DOHH2 (cell line): ENCODE measurements at regions not wholly inside any gene's neighbourhood (a gene's known extent, or its start where the extent isn't known, plus 50 kb on each side); places are given as distances from the start of the nearest gene placed in this dataset.

Experiments used
- H3F3A ChIP-seq: fragments of 200-600 bp; sonication (generic), shearing (Covaris generic); 2 replicates; pipeline ENCODE4 v1.6.0; 2016; ENCODE audit warnings: antibody characterized with exemption, mild to moderate bottlenecking; ENCODE audit not compliant: control insufficient read depth, insufficient read depth
- H3K27ac ChIP-seq: fragments of 200-600 bp; sonication (generic); 2 replicates; pipeline ENCODE4 v1.5.1; 2014; ENCODE audit warnings: low read depth, mild to moderate bottlenecking, low read length, moderate library complexity
- H3K27me3 ChIP-seq: fragments of 200-600 bp; sonication (generic); 2 replicates; pipeline ENCODE4 v1.6.1; 2014; ENCODE audit warnings: mild to moderate bottlenecking, low read length, mixed read lengths; ENCODE audit not compliant: control insufficient read depth
- H3K36me3 ChIP-seq: fragments of 200-600 bp; sonication (generic); 2 replicates; pipeline ENCODE4 v1.6.1; 2014; ENCODE audit warnings: mild to moderate bottlenecking, low read length, moderate library complexity, mixed read lengths; ENCODE audit not compliant: control insufficient read depth
- H3K4me1 ChIP-seq: fragments of 200-600 bp; sonication (generic); 2 replicates; pipeline ENCODE4 v1.6.1; 2014; ENCODE audit warnings: mild to moderate bottlenecking, low read length, mixed read lengths; ENCODE audit not compliant: control insufficient read depth
- H3K4me2 ChIP-seq: fragments of 200-600 bp; sonication (generic); 2 replicates; pipeline ENCODE4 v1.6.0; 2014; ENCODE audit warnings: mild to moderate bottlenecking, low read length, moderate library complexity
- H3K4me3 ChIP-seq: fragments of 200-600 bp; sonication (generic); 2 replicates; pipeline ENCODE4 v1.5.1; 2014; ENCODE audit warnings: mild to moderate bottlenecking, low read length, mixed read lengths
- H3K79me2 ChIP-seq: fragments of 200-600 bp; sonication (generic); 2 replicates; pipeline ENCODE4 v1.6.1; 2014; ENCODE audit warnings: mild to moderate bottlenecking, low read length, mixed read lengths; ENCODE audit not compliant: control insufficient read depth
- H3K9me2 ChIP-seq: fragments of 200-600 bp; sonication (generic); replicated peaks from 2 replicates; pipeline ENCODE4 v1.6.1; 2014; ENCODE audit warnings: mild to moderate bottlenecking, low read length, mixed read lengths; ENCODE audit not compliant: control insufficient read depth
- H3K9me3 ChIP-seq: fragments of 200-600 bp; sonication (generic); 2 replicates; pipeline ENCODE4 v1.6.1; 2014; ENCODE audit warnings: antibody characterized with exemption, low read length, mixed read lengths; ENCODE audit not compliant: control insufficient read depth, insufficient read depth
- H4K20me1 ChIP-seq: fragments of 200-600 bp; sonication (generic); 2 replicates; pipeline ENCODE4 v1.6.0; 2014; ENCODE audit warnings: low read depth, mild to moderate bottlenecking, antibody characterized with exemption, low read length, moderate library complexity; ENCODE audit not compliant: control insufficient read depth, insufficient read depth
- CTCF ChIP-seq: fragments of 200-600 bp; sonication (generic); IDR thresholded peaks from one replicate; pipeline ENCODE4 v1.5.1; 2014; ENCODE audit warnings: antibody characterized with exemption, mild to moderate bottlenecking, low read depth, low read length; ENCODE audit not compliant: poor library complexity, severe bottlenecking
- EZH2phosphoT487 ChIP-seq: fragments of 200-600 bp; sonication (generic); IDR thresholded peaks from 2 replicates; pipeline ENCODE4 v1.6.1; 2017; ENCODE audit warnings: borderline replicate concordance, mild to moderate bottlenecking, antibody characterized with exemption, low read length, moderate library complexity, mixed read lengths

DNA sequence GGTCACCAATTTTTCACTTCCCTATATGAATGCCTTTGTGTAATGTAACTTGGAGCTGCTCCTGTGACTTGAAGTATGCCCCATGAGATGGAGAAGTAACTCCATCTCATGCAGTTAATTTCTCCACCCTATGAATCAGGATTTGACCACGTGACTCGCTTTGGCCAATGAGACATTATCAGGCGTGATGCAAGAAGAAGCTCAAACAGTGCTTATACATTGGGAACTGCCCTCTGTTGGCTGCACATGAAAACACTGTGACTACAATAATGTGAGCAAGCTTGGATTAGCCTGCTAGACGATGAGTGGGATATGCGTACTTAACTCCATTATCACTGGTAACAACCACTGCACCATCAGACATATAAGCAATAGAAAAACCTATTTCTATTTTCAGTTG is 684.4 kb downstream of the PLA2G4A start:
- H3K9me3 ChIP-seq, result no peaks in the 10 kb centered on the region
- no peak overlapping the region for H3K27ac ChIP-seq
- H3K4me2 ChIP-seq, result no peak overlapping the region
- H3K4me1 ChIP-seq, result no peaks in the 10 kb centered on the region
- H3F3A ChIP-seq, result no peaks in the 10 kb centered on the region
- no peaks in the 10 kb centered on the region; the same call in 1 of the 2 replicates for H3K9me2 ChIP-seq
- no peaks in the 10 kb centered on the region for H3K36me3 ChIP-seq
- H3K4me3 ChIP-seq, result no peak overlapping the region
- no peaks in the 10 kb centered on the region for H4K20me1 ChIP-seq
- H3K79me2 ChIP-seq, result no peaks in the 10 kb centered on the region
- TF ChIP-seq CTCF, result no peak
- TF ChIP-seq EZH2phosphoT487, result no peak
- H3K27me3 ChIP-seq, result no peaks in the 10 kb centered on the region

GRCh38 chr1:187514110-187514509 is 685.4 kb downstream of the PLA2G4A start:
- Histone ChIP-seq H3K79me2 (no peaks in the 10 kb centered on the region), H3K4me2 (no peak overlapping the region), H3F3A (no peaks in the 10 kb centered on the region), H3K27ac (no peak overlapping the region), H3K9me3 (no peaks in the 10 kb centered on the region), H3K4me1 (no peaks in the 10 kb centered on the region), H4K20me1 (no peaks in the 10 kb centered on the region), H3K4me3 (no peak overlapping the region), H3K9me2 (no peaks in the 10 kb centered on the region; the same call in 1 of the 2 replicates), H3K36me3 (no peaks in the 10 kb centered on the region), H3K27me3 (no peaks in the 10 kb centered on the region)
- no peak for TF ChIP-seq EZH2phosphoT487
- TF ChIP-seq CTCF, result no peak

DNA sequence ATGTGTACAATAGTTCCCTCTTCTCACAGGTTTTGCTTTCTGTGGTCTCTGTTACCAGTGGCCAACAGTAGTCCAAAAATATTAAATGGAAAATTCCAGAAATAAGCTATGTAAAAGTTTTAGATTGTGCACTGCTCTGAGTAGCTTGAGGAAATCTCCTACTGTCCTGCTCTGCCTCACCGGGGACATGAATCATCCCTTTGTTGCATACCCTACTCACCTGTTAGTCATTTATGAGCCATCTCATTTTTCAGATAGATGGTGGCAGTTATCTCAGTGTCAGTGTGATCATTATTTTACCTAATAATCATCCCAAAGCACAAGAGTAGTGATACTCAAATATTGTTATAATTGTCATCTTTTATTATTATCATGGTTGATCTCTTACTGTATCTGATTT is 688.1 kb downstream of the PLA2G4A start:
- Histone ChIP-seq H4K20me1 (no peaks in the 10 kb centered on the region), H3K4me3 (no peak overlapping the region), H3K27ac (no peak overlapping the region), H3K9me2 (no peaks in the 10 kb centered on the region; the same call in 1 of the 2 replicates), H3K36me3 (no peaks in the 10 kb centered on the region), H3K9me3 (no peaks in the 10 kb centered on the region), H3K79me2 (no peaks in the 10 kb centered on the region), H3K4me2 (no peak overlapping the region), H3K4me1 (no peaks in the 10 kb centered on the region), H3F3A (no peaks in the 10 kb centered on the region), H3K27me3 (no peaks in the 10 kb centered on the region)
- TF ChIP-seq CTCF (no peak), EZH2phosphoT487 (no peak)
